Midbrain (tissue), 1 donor: ENCODE measurements at regions not wholly inside any gene's neighbourhood (a gene's known extent, or its start where the extent isn't known, plus 50 kb on each side); places are given as distances from the start of the nearest gene placed in this dataset.
"Not testable (repeated sequence)": the region's sequence is repeated elsewhere in the genome, so short reads cannot be mapped to it uniquely, and the experiment has no call there.

Source experiments
- DNase-seq: peaks from one replicate; lab custom pipeline; 2025; lab: John Stamatoyannopoulos, UW

- DNase-seq = no peak
These were observed 305.1 kb downstream of the NPHP4 start for GRCh38 chr1:5686925-5687706.

GRCh38 chr1:5686195-5686594 is 306.0 kb downstream of the NPHP4 start:
- no peak for DNase-seq

GRCh38 chr1:5685446-5686040 is 306.7 kb downstream of the NPHP4 start:
- DNase-seq = no peak

- DNase-seq = no peak
These were observed 307.4 kb downstream of the NPHP4 start for GRCh38 chr1:5684791-5685190.

GRCh38 chr1:5683446-5683845 is 308.8 kb downstream of the NPHP4 start:
- DNase-seq = no peak

- no peak for DNase-seq
These were observed 309.5 kb downstream of the NPHP4 start for GRCh38 chr1:5682626-5683225.

GRCh38 chr1:5681654-5682053 is 310.6 kb downstream of the NPHP4 start:
- DNase-seq = no peak

GRCh38 chr1:5680600-5680999 is 311.6 kb downstream of the NPHP4 start:
- DNase-seq = no peak

- no peak for DNase-seq
These were observed 313.5 kb downstream of the NPHP4 start for GRCh38 chr1:5678759-5679158.

GRCh38 chr1:5672355-5672754 is 319.9 kb downstream of the NPHP4 start:
- DNase-seq = not testable (repeated sequence)

GRCh38 chr1:5670590-5671350 is 321.5 kb downstream of the NPHP4 start:
- no peak for DNase-seq

GRCh38 chr1:5667513-5668325 is 324.5 kb downstream of the NPHP4 start:
- no peak for DNase-seq

GRCh38 chr1:5664906-5665875 is 327.0 kb downstream of the NPHP4 start:
- DNase-seq = no peak

GRCh38 chr1:5664081-5664768 is 328.0 kb downstream of the NPHP4 start:
- no peak for DNase-seq

- DNase-seq = no peak
These were observed 329.5 kb downstream of the NPHP4 start for GRCh38 chr1:5662744-5663126.

- no peak for DNase-seq
These were observed 330.0 kb downstream of the NPHP4 start for GRCh38 chr1:5662086-5662743.

GRCh38 chr1:5661196-5662085 is 330.8 kb downstream of the NPHP4 start:
- DNase-seq = no peak
